H1 (cell line): ENCODE measurements at regions not wholly inside any gene's neighbourhood (a gene's known extent, or its start where the extent isn't known, plus 50 kb on each side); places are given as distances from the start of the nearest gene placed in this dataset.

Source experiments
- CTCF ChIA-PET: fragments of 300-600 bp; sonication (Branson Sonifier 250); formaldehyde crosslinking; loops from one replicate; lab custom pipeline; 2021; ENCODE audit not compliant: partially characterized antibody; lab: Charles Lee
- POLR2A ChIA-PET: fragments of 300-600 bp; sonication (Branson Sonifier 250); formaldehyde crosslinking; loops from one replicate; lab custom pipeline; 2021; ENCODE audit warnings: inconsistent platforms; ENCODE audit not compliant: partially characterized antibody; lab: Charles Lee
- DNase-seq, 2 experiments: peaks; one replicate each; pipeline versions ENCODE4 v3.0.0 to v3.0.0-alpha.2; 2010 to 2022; ENCODE audit warnings: low spot score in 2 of 2, low read depth in 1 of 2, mixed read lengths in 1 of 2
- FAIRE-seq: peaks from 2 replicates; lab custom pipeline; 2011; peaks lifted over from hg19 to GRCh38; lab: Jason Lieb, UNC
- H2AFZ ChIP-seq: 2 replicates; pipeline ENCODE4 v1.8.1; 2012; ENCODE audit warnings: low read length, inconsistent platforms
- H2AK5ac ChIP-seq: 2 replicates; pipeline ENCODE4 v1.6.1; 2013; ENCODE audit warnings: low read depth, low read length
- H2BK120ac ChIP-seq: replicated peaks from 2 replicates; pipeline ENCODE3; 2013; ENCODE audit warnings: low read depth, low read length, inconsistent platforms
- H2BK12ac ChIP-seq: 2 replicates; pipeline ENCODE4 v1.6.1; 2013; ENCODE audit warnings: low read depth, low read length
- H2BK15ac ChIP-seq: 2 replicates; pipeline ENCODE4 v1.6.1; 2013; ENCODE audit warnings: low read length
- H2BK20ac ChIP-seq: 2 replicates; pipeline ENCODE4 v1.6.1; 2013; ENCODE audit warnings: low read length
- H2BK5ac ChIP-seq: 2 replicates; pipeline ENCODE4 v1.6.1; 2013; ENCODE audit warnings: low read depth, low read length
- H3K14ac ChIP-seq: 2 replicates; pipeline ENCODE4 v1.6.1; 2013; ENCODE audit warnings: inconsistent platforms; ENCODE audit not compliant: insufficient read length
- H3K18ac ChIP-seq: 2 replicates; pipeline ENCODE4 v1.6.1; 2013; ENCODE audit warnings: low read length; ENCODE audit errors: extremely low read depth
- H3K23ac ChIP-seq: 2 replicates; pipeline ENCODE4 v1.6.1; 2013; ENCODE audit warnings: inconsistent platforms; ENCODE audit not compliant: insufficient read length
- H3K23me2 ChIP-seq: 2 replicates; pipeline ENCODE4 v1.6.1; 2013; ENCODE audit warnings: low read depth, low read length
- H3K27ac ChIP-seq: 2 replicates; pipeline ENCODE4 v1.6.1; 2011; ENCODE audit warnings: low read depth, low read length, inconsistent platforms
- H3K27me3 ChIP-seq, 4 experiments: replicated peaks in 1 of 4; 1 replicate in 1 of 4; 2 replicates in 3 of 4; pipeline versions ENCODE4 v1.6.1 to v1.8.1; 2011 to 2013; ENCODE audit warnings: low read length in 3 of 4, mild to moderate bottlenecking in 3 of 4, inconsistent platforms in 2 of 4, mixed read lengths in 2 of 4, moderate library complexity in 1 of 4; ENCODE audit not compliant: control insufficient read depth in 3 of 4, insufficient read depth in 3 of 4; ENCODE audit errors: extremely low read depth in 1 of 4
- H3K36me3 ChIP-seq, 4 experiments: 2 replicates each; pipeline versions ENCODE4 v1.6.1 to v1.8.1; 2011 to 2013; ENCODE audit warnings: mild to moderate bottlenecking in 4 of 4, low read length in 3 of 4, moderate library complexity in 2 of 4, control low read depth in 1 of 4, inconsistent platforms in 1 of 4; ENCODE audit not compliant: insufficient read depth in 4 of 4, control insufficient read depth in 2 of 4
- H3K4ac ChIP-seq: replicated peaks from 2 replicates; pipeline ENCODE3; 2013; ENCODE audit warnings: low read length, low read depth, mixed read lengths, inconsistent platforms; ENCODE audit not compliant: insufficient read length
- H3K4me1 ChIP-seq, 4 experiments: replicated peaks in 1 of 4; 1 replicate in 1 of 4; 2 replicates in 3 of 4; pipeline versions ENCODE4 v1.6.1 to v1.8.1; 2011 to 2013; ENCODE audit warnings: low read length in 3 of 4, inconsistent platforms in 2 of 4, mixed read lengths in 1 of 4; ENCODE audit not compliant: insufficient read depth in 4 of 4, control insufficient read depth in 3 of 4
- H3K4me2 ChIP-seq, 2 experiments: 2 replicates each; pipeline versions ENCODE4 v1.6.1 to v1.8.1; 2011 to 2013; ENCODE audit warnings: low read depth in 2 of 2, low read length in 2 of 2, control low read depth in 1 of 2, inconsistent platforms in 1 of 2, mild to moderate bottlenecking in 1 of 2; ENCODE audit not compliant: insufficient read depth in 1 of 2
- H3K4me3 ChIP-seq, 4 experiments: fragments of 200-600, 300-600 bp in 1 of 4; sonication (generic), shearing (Covaris generic), sonication (Bioruptor Twin) in 1 of 4; 2 replicates each; pipeline versions ENCODE4 v1.5.1 to v1.8.1; 2011 to 2016; ENCODE audit warnings: low read length in 4 of 4, low read depth in 3 of 4, control low read depth in 2 of 4, inconsistent platforms in 2 of 4, mild to moderate bottlenecking in 2 of 4, mixed read lengths in 1 of 4, moderate library complexity in 1 of 4; ENCODE audit not compliant: insufficient read depth in 2 of 4; ENCODE audit errors: extremely low read depth in 1 of 4
- H3K56ac ChIP-seq: replicated peaks from 2 replicates; pipeline ENCODE3; 2013; ENCODE audit warnings: low read depth, mild to moderate bottlenecking, mixed read lengths, low read length, inconsistent platforms; ENCODE audit not compliant: insufficient read length
- H3K79me1 ChIP-seq: 2 replicates; pipeline ENCODE4 v1.6.1; 2013; ENCODE audit warnings: low read depth, low read length, control low read depth
- H3K79me2 ChIP-seq, 2 experiments: 2 replicates each; pipeline versions ENCODE4 v1.6.1 to v1.8.1; 2012 to 2013; ENCODE audit warnings: low read length in 2 of 2, mild to moderate bottlenecking in 2 of 2, inconsistent platforms in 1 of 2; ENCODE audit not compliant: insufficient read depth in 2 of 2, control insufficient read depth in 1 of 2
- H3K9ac ChIP-seq, 4 experiments: replicated peaks in 1 of 4; 1 replicate in 1 of 4; 2 replicates in 3 of 4; pipeline versions ENCODE4 v1.6.1 to v1.8.1; 2011 to 2013; ENCODE audit warnings: low read depth in 3 of 4, low read length in 3 of 4, control low read depth in 2 of 4, mild to moderate bottlenecking in 2 of 4, moderate library complexity in 2 of 4, inconsistent platforms in 1 of 4; ENCODE audit errors: extremely low read depth in 1 of 4
- H3K9me3 ChIP-seq, 2 experiments: 2 replicates each; pipeline versions ENCODE4 v1.6.1 to v1.8.1; 2012 to 2013; ENCODE audit warnings: mild to moderate bottlenecking in 2 of 2, moderate library complexity in 2 of 2, control low read depth in 1 of 2, inconsistent platforms in 1 of 2, low read depth in 1 of 2, low read length in 1 of 2, mixed read lengths in 1 of 2; ENCODE audit not compliant: insufficient read depth in 2 of 2
- H4K20me1 ChIP-seq, 2 experiments: replicated peaks in 1 of 2; 2 replicates each; pipeline versions ENCODE3 to v1.8.1; 2011 to 2013; ENCODE audit warnings: inconsistent platforms in 2 of 2, low read length in 2 of 2, mild to moderate bottlenecking in 1 of 2; ENCODE audit not compliant: insufficient read depth in 2 of 2, control insufficient read depth in 1 of 2
- H4K5ac ChIP-seq: 2 replicates; pipeline ENCODE4 v1.6.1; 2013; ENCODE audit warnings: low read length, low read depth, mixed read lengths, inconsistent platforms; ENCODE audit not compliant: insufficient read length
- H4K8ac ChIP-seq: 2 replicates; pipeline ENCODE4 v1.8.0; 2013; ENCODE audit warnings: mild to moderate bottlenecking, moderate library complexity, low read length, inconsistent platforms; ENCODE audit not compliant: insufficient read depth; ENCODE audit errors: extremely low read depth
- H4K91ac ChIP-seq: replicated peaks from 2 replicates; pipeline ENCODE3; 2013; ENCODE audit warnings: low read length, mixed read lengths, inconsistent platforms; ENCODE audit not compliant: insufficient read length
- BCL11A ChIP-seq, 2 experiments: IDR thresholded peaks; one replicate each; pipeline ENCODE4 v1.6.1; 2011; ENCODE audit warnings: low read depth in 2 of 2, low read length in 2 of 2, mild to moderate bottlenecking in 2 of 2
- CHD1 ChIP-seq: IDR thresholded peaks from 2 replicates; pipeline ENCODE4 v1.6.1; 2012; ENCODE audit warnings: low read depth, low read length, improper control_type of control experiment
- CTCF ChIP-seq, 3 experiments: IDR thresholded peaks; 1 replicate in 2 of 3; 2 replicates in 1 of 3; pipeline versions ENCODE4 v1.5.1 to v1.6.1; 2011; ENCODE audit warnings: low read length in 3 of 3, mild to moderate bottlenecking in 3 of 3, inconsistent platforms in 2 of 3, low read depth in 1 of 3, moderate library complexity in 1 of 3; ENCODE audit not compliant: insufficient read depth in 1 of 3; ENCODE audit errors: control extremely low read depth in 1 of 3
- EGR1 ChIP-seq: IDR thresholded peaks from 2 replicates; pipeline ENCODE4 v1.6.1; 2011; ENCODE audit warnings: low read depth, low read length, borderline replicate concordance
- POU5F1 ChIP-seq: IDR thresholded peaks from 2 replicates; pipeline ENCODE4 v1.6.1; 2011; ENCODE audit warnings: low read depth, mild to moderate bottlenecking, low read length, moderate library complexity
- RFX5 ChIP-seq: IDR thresholded peaks from 2 replicates; pipeline ENCODE4 v1.6.1; 2011; ENCODE audit warnings: low read depth, low read length, improper control_type of control experiment, borderline replicate concordance
- RNF2 ChIP-seq: fragments of 200-900, 300-1000 bp; sonication (generic); IDR thresholded peaks from 2 replicates; pipeline ENCODE4 v1.7.1; 2016; ENCODE audit warnings: borderline replicate concordance, low read depth, mild to moderate bottlenecking, antibody characterized with exemption, low read length; ENCODE audit not compliant: poor library complexity, severe bottlenecking; ENCODE audit errors: missing control alignments
- SAP30 ChIP-seq: fragments of 300-600 bp; sonication (generic); IDR thresholded peaks from 2 replicates; pipeline ENCODE4 v1.7.1; 2012; ENCODE audit warnings: low read length, moderate library complexity, mild to moderate bottlenecking, inconsistent platforms; ENCODE audit not compliant: insufficient read depth, insufficient replicate concordance
- SIN3A ChIP-seq, 2 experiments: IDR thresholded peaks in 1 of 2; conservative IDR thresholded peaks in 1 of 2; 2 replicates each; pipeline ENCODE4 v1.6.1; 2011 to 2012; ENCODE audit warnings: low read length in 2 of 2, improper control_type of control experiment in 1 of 2, low read depth in 1 of 2, mild to moderate bottlenecking in 1 of 2
- SIRT6 ChIP-seq: IDR thresholded peaks from one replicate; pipeline ENCODE4 v1.7.1; 2012; ENCODE audit warnings: low read length, inconsistent platforms
- WGBS, 2 experiments: shearing (Covaris generic) in 1 of 2; methylation state at CpG; one replicate each; pipeline versions ENCODE4 v1.1.6 to v1.1.7; 2013 to 2015; ENCODE audit warnings: low lambda C conversion rate in 2 of 2, mixed read lengths in 2 of 2, inconsistent platforms in 1 of 2, low coverage in 1 of 2, missing lambda C conversion rate in 1 of 2; ENCODE audit not compliant: insufficient replicate concordance in 2 of 2, insufficient coverage in 1 of 2, insufficient read length in 1 of 2; ENCODE audit errors: extremely low coverage in 1 of 2, missing lambda C conversion rate in 1 of 2; 5-methylcytosine and 5-hydroxymethylcytosine counted together

GRCh38 chr4:178137732-178138471 lies 695.7 kb upstream of the AGA start:
- H3K27me3 ChIP-seq, result no peaks in the 10 kb centered on the region
- H2BK20ac ChIP-seq, result no peak overlapping the region
- H4K8ac ChIP-seq, result no peak overlapping the region
- WGBS, 2 experiments, result 93% methylated on average over 22 of the region's 22 CpGs; no CpG with 5 or more reads in 1 of the 2 experiments
- H2BK15ac ChIP-seq, result no peak overlapping the region
- no peaks in the 10 kb centered on the region for H3K79me2 ChIP-seq
- H3K9ac ChIP-seq, result no peak overlapping the region
- no peaks in the 10 kb centered on the region for H3K4me1 ChIP-seq
- no peak overlapping the region for H4K91ac ChIP-seq
- no peak overlapping the region for H2BK5ac ChIP-seq
- no peak overlapping the region for H2AFZ ChIP-seq
- H3K23ac ChIP-seq, result no peak overlapping the region
- no peak overlapping the region for H3K4ac ChIP-seq
- peaks cover 0 to 5% of the 10 kb centered on the region in 2 experiments; a peak in 1 of 4 replicates for H3K9me3 ChIP-seq
- no peak overlapping the region for H2BK120ac ChIP-seq
- H3K27ac ChIP-seq, result no peak overlapping the region
- DNase-seq (no peak), FAIRE-seq (no peak)
- H3K14ac ChIP-seq, result no peak overlapping the region
- H4K5ac ChIP-seq, result no peak overlapping the region
- H3K36me3 ChIP-seq, result no peaks in the 10 kb centered on the region; a peak in 1 of 8 replicates
- no peak overlapping the region for H2BK12ac ChIP-seq
- H2AK5ac ChIP-seq, result no peak overlapping the region
- H4K20me1 ChIP-seq, result no peaks in the 10 kb centered on the region
- H3K4me2 ChIP-seq, result no peak overlapping the region
- POLR2A ChIA-PET, result no interaction called here
- H3K23me2 ChIP-seq, result no peaks in the 10 kb centered on the region
- H3K4me3 ChIP-seq, result no peak overlapping the region
- H3K18ac ChIP-seq, result no peak overlapping the region
- CTCF ChIA-PET, result interaction anchor here (0.6 to 1.8 kb wide), 2 partner anchors 22 to 880 kb away, joined by 3 to 4 read pairs; no protein-coding TSS in a partner anchor
- no peak overlapping the region for H3K56ac ChIP-seq
- H3K79me1 ChIP-seq, result no peaks in the 10 kb centered on the region
- TF ChIP-seq CHD1, result no peak
- no peak for TF ChIP-seq POU5F1
- TF ChIP-seq CTCF (IDR thresholded peaks at IDR 0.05; ENCODE audit: control extremely low read depth in 1 of 3, insufficient read depth in 1 of 3, low read depth in 1 of 3, low read length in 3 of 3), result no peak
- no peak for TF ChIP-seq SIRT6
- TF ChIP-seq BCL11A (IDR thresholded peaks at IDR 0.05; ENCODE audit: low read depth in 2 of 2, low read length in 2 of 2), result no peak
- no peak for TF ChIP-seq RNF2
- no peak for TF ChIP-seq EGR1
- no peak for TF ChIP-seq RFX5
- TF ChIP-seq SIN3A (conservative IDR thresholded peaks at IDR 0.05 in 1 of 2, IDR thresholded peaks at IDR 0.05 in 1 of 2; ENCODE audit: low read depth in 1 of 2, low read length in 2 of 2), result no peak
- no peak for TF ChIP-seq SAP30
